T1000 (cell line): ENCODE measurements at regions not wholly inside any gene's neighbourhood (a gene's known extent, or its start where the extent isn't known, plus 50 kb on each side); places are given as distances from the start of the nearest gene placed in this dataset.

Experiments used
- DNase-seq: peaks from one replicate; lab custom pipeline; 2025; ENCODE audit warnings: mixed read lengths; lab: John Stamatoyannopoulos, UW

- DNase-seq = no peak
These were observed 450.0 kb downstream of the PMP22 start for GRCh38 chr17:14815079-14815478.

GRCh38 chr17:14813649-14814370 is 451.3 kb downstream of the PMP22 start:
- no peak for DNase-seq

DNA sequence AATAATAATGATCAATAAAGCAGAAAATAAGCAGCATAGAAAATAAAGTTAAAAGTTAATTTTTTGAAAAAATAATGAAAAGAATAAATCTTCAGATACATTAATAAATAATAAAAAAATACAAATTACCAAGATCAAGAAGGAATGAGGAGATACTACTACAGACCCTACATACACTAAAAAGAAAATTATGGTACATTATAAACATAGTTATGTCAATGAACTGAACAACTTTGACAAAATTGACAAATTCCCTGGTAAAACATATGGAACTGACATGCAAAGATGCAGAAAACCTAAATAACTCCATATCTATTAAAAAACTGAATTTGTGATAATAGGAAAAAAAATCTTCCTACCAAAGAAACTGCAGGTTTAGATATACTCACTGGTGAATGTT is 456.7 kb downstream of the PMP22 start:
- no peak for DNase-seq

DNA sequence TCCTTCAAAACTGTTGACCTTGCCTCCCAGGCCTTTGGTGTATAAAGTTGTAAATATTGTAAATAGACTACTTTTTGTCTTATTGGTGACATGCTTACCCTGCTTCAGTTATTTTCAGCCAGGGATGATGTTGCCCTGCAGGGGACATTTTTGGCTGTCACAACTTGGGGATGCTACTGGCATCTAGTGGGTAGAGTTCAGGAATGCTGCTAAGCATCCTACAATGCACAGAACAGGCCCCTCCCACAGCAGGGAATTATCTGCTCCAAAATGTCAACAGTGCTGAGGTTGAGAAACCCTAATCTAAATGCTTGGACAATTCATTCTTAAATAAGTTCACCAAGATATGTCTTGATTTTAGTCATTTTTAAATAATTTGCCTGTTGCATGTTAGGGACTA is 459.8 kb downstream of the PMP22 start:
- no peak for DNase-seq

DNA sequence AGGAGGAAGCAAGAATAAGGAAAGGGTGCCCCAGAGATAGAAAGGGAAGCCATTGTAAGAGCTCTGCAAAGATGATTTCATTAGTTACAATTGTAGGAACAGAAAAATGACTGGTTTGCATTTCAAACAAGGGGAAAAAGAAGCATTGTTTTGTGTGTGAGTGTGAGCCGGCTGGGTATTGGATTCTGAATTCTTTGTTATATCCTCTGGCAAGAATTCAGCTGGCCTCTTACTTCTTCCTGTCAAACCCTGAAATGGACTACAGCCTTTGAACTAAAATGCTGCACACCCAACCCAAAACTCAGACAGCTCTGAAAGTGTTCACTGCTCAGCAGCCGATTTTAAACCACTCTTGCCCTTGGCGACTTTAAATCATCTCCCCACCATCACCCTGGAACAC is 461.3 kb downstream of the PMP22 start:
- no peak for DNase-seq

- no peak for DNase-seq
These were observed 467.3 kb downstream of the PMP22 start for GRCh38 chr17:14797801-14798200.

DNA sequence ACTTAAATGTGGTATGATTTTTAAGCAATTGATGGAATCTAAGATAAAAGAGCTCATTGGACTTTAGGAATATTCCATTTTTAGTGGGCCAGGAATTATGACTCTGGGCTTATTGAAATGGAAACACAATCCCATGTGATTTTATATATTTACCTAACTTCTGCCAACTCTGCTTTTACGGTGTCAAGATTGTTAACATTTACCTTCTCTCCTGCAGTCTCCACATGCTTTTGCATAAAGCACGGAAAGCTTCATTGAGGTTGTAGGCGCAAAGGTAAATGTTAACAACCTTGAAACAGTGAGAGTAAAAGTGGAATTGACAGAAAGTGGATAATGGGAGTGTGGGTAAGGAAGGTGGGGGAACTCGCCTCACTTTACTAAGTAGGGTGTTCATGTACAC is 468.1 kb downstream of the PMP22 start:
- no peak for DNase-seq

GRCh38 chr17:14794961-14795360 is 470.2 kb downstream of the PMP22 start:
- no peak for DNase-seq

- no peak for DNase-seq
These were observed 471.9 kb downstream of the PMP22 start for GRCh38 chr17:14793237-14793636.

DNA sequence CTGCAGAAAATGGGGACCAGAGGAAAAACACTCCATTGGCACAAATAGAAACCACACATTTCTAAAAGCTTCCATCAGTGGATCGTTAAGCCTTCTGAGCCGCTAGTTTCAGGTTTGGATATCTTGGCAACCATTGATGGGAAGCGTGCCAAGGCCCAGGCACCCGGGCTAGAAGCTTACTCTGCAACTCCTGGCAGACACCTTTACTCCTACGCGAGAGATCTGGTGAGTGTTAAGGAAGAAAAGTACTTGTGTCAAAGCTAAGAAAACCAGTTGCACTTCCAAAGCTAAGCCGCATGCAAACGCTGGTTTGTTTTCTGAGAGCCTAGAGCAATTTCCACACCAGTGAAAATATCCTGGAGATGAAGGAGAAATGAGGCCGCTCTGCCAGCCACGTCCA is 472.4 kb downstream of the PMP22 start:
- DNase-seq = no peak

GRCh38 chr17:14791221-14791620 is 473.9 kb downstream of the PMP22 start:
- no peak for DNase-seq

DNA sequence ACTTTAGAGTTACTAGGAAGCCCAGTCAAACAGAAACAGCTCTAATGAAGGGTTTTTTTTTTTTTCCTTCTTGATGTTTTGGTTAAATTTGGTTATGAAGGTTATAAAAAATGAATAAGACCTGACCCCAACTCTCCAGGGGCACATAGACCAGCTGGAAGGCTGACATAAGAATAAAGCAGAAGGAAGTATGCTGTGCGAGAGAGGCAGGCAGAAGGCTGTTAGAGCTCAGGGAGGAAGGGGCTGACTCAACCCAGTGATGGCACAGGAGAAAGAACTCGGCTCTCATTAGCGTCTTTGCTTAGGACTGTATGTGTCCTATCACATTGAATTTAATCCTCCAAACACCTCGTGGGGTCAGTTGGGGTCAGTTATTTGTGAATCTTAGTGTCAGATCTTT is 474.6 kb downstream of the PMP22 start:
- DNase-seq = no peak

GRCh38 chr17:14784997-14785696 is 480.0 kb downstream of the PMP22 start:
- DNase-seq = no peak

GRCh38 chr17:14781123-14781522 is 480.2 kb downstream of the HS3ST3B1 start:
- DNase-seq = no peak

GRCh38 chr17:14780097-14780651 is 479.3 kb downstream of the HS3ST3B1 start:
- DNase-seq = no peak

DNA sequence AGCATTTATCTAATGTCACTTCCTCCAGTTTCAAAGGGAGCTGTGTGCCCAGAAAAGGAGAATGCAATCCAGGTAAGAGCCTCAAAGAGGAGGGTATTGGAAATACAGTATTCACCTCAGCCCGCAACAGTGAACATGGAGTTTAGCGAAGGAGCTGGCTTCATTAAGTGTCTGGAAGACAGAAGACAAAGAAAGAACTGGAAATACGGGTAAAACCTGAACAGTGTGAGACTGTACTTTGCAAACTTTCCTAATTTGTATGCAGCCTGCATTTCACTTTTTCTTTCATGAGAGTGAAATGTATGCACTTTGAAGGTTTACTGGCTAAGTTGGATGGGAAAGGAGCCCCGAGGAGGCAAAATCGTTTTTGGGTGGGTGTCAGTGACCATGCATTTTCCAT is 478.4 kb downstream of the HS3ST3B1 start:
- DNase-seq = no peak

- no peak for DNase-seq
These were observed 476.4 kb downstream of the HS3ST3B1 start for GRCh38 chr17:14777291-14777690.

- no peak for DNase-seq
These were observed 475.9 kb downstream of the HS3ST3B1 start for GRCh38 chr17:14776791-14777190.

- no peak for DNase-seq
These were observed 475.0 kb downstream of the HS3ST3B1 start for GRCh38 chr17:14775731-14776492.

- DNase-seq = no peak
These were observed 473.9 kb downstream of the HS3ST3B1 start for GRCh38 chr17:14774774-14775173.

GRCh38 chr17:14772776-14773175 is 471.9 kb downstream of the HS3ST3B1 start:
- no peak for DNase-seq

DNA sequence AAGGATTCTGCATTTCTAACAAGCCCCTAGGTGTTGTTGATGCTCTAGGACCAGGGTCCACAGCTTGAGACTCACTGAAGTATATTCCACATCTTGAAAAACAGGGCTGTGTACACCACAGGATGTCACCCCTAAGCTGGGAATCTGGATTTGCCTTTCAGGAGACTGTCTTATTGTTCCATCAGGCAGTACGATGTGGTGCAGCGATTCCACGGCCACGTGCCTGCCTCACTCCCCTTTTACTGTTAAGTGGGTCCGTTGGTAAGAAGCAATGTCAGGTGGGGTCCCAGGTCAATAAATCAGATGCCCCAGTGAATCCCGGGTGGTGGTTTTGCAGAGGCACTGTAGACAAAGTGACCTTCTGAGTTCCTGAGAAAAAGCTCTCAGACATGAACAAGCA is 470.7 kb downstream of the HS3ST3B1 start:
- no peak for DNase-seq

DNA sequence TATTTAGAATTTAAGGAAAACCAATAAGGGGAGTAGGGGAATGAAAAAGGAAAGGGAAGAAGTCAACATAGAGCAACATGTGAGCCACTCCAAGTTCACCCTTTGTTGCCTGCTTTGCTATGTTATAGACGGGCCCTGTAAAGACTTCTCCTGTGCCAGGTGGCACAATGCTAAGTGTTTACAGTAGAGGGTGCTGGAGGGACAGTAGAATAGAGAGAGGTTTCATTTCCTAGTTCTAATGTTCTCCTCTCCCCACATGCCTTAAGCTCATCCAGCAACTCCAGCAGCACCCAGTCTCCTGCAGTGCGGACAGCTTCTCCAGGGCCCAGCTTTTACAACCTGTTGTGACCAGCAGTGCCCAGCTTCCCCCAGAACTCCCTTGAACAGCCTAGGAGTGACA is 468.0 kb downstream of the HS3ST3B1 start:
- no peak for DNase-seq
